GM19452 (cell line): ENCODE measurements at regions not wholly inside any gene's neighbourhood (a gene's known extent, or its start where the extent isn't known, plus 50 kb on each side); places are given as distances from the start of the nearest gene placed in this dataset.

Experiments
- ATAC-seq: cut with Tn5 transposase; IDR thresholded peaks from one replicate; pipeline ENCODE4 v1.9.1; 2021; ENCODE audit not compliant: unreplicated experiment

- ATAC-seq = no peak
These were observed 119.8 kb upstream of the SLC25A33 start for GRCh38 chr1:9419369-9420041.

DNA sequence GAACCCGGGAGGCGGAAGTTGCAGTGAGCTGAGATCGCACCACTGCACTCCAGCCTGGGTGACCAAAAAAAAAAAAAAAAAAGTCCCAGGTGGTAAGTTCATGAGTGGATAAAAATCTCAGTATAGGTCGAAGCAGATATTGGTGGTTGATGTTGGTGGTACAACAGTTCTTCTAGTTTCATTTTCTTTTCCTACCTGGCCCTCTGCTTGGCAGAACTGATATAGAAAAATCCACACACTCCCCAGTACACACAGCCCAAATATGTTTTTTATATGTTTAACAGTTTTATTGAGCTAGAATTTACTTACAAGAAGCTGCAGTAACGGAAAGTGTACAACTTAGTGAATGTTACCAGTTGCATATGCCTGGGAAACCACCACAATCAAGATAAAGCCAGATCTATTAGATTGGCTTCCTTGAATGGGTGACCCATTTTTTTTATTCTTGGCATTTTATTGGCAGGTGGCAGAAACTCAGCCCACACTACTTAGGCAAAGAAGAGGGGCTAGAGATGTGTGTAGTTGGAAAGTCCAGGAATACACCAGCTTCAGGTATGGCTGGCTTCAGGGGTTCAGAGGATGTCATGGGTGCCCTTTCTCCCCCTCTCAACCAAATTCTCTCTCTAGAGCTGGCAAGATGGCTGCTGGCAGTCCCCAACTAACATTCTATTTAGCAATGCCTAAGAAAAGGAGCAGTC lies 118.3 kb upstream of the SLC25A33 start:
- no peak for ATAC-seq

- ATAC-seq = no peak
These were observed 117.8 kb upstream of the SLC25A33 start for GRCh38 chr1:9421533-9421873.

DNA sequence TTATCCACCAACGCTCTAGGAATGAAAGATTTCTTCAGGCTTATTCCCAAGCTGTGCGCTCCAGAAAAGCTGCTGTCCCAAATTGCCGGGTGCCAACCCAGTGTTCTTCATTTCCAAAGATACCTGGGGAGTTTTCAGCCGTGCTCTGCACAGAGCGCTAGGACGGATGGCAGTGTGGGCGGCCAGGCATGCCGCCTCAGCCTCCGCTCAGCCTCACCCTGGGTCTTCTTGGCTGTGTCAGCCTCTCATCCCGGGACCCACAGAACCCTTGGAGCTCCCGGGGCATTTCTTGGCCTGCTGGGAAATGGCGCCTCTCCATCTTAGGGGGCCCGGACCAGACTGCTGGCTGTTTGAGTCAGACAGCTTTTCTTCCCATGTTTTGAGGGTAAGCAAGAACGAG lies 116.9 kb upstream of the SLC25A33 start:
- ATAC-seq = no peak

DNA sequence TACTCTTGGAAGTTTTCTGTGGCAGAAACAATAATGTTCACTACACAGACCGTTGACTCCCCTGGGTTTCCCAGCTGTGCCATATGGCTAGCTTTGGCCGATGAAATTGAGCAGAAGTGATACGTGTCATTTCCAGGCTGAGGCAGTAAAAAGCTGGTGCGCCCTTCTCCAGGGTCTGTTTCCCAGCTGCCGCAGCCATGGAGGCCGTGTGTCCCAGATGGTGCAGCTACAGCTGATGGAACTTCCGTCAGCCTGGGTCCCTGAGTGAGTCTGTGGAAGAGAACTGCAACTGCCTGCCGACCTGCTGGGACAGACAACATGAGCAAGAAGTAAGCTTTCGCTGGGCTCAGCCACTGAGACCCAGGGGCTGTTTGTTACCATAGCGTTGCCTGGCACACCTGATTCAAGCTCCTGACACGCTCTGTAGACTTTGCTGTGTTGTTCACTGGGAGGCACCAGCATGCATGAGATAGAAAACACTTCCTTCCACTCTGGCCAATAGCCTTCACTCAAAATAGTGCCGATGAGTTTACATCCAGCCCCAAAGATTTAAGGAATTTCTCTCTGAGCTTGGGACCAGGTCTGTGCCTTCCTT lies 116.3 kb upstream of the SLC25A33 start:
- ATAC-seq = no peak

DNA sequence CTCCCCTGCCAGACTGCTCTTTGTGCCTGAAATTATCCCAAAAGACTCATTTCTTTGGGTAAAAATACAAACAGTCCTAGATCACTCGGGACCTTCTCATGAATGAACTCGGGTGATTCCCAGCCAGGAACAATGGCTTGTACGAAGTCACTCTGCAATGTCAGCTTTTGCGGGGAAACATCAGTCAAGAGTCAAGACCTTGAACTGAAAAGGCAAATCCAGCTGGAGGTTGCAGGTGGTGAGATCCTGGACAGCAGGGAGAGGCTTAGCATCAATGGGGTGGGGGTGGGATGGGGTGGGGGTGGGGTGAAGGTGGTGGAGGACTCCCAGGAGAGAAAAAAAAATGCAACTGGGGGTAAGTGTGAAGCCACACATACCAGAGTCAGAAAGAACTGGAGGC lies 115.0 kb upstream of the SLC25A33 start:
- ATAC-seq = no peak

GRCh38 chr1:9425859-9426258 lies 113.4 kb upstream of the SLC25A33 start:
- ATAC-seq = no peak

GRCh38 chr1:9426291-9426711 lies 113.0 kb upstream of the SLC25A33 start:
- ATAC-seq = peak; percentile 61

GRCh38 chr1:9427388-9427787 lies 111.9 kb upstream of the SLC25A33 start:
- no peak for ATAC-seq

- peak; percentile 62 for ATAC-seq
These were observed 110.5 kb upstream of the SLC25A33 start for GRCh38 chr1:9428601-9429341.

- ATAC-seq = no peak
These were observed 109.9 kb upstream of the SLC25A33 start for GRCh38 chr1:9429342-9429711.

GRCh38 chr1:9434247-9435152 lies 104.8 kb upstream of the SLC25A33 start:
- no peak for ATAC-seq

DNA sequence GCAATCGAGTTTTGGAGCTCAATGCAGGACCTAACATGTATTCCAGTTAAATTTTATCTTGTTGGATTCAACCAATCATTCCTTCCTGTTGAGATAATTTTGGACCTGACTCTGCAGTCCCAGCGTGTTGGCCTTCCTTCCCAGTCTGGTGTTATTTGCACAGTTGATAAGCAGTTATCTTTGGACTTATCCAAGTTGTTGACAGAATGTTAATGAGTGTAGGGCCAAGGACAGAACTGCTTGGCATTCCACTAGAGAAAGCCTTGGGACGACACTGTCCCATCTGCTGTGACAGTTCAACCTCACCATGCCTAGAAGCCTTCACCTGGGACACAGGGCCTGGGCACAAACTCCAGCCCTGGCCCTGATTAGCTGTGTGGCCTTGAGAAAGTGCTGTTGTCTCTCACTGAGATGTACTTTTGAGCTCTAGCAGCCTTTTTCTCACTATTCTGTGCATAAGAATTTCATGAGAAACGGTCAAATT lies 104.1 kb upstream of the SLC25A33 start:
- ATAC-seq = no peak

DNA sequence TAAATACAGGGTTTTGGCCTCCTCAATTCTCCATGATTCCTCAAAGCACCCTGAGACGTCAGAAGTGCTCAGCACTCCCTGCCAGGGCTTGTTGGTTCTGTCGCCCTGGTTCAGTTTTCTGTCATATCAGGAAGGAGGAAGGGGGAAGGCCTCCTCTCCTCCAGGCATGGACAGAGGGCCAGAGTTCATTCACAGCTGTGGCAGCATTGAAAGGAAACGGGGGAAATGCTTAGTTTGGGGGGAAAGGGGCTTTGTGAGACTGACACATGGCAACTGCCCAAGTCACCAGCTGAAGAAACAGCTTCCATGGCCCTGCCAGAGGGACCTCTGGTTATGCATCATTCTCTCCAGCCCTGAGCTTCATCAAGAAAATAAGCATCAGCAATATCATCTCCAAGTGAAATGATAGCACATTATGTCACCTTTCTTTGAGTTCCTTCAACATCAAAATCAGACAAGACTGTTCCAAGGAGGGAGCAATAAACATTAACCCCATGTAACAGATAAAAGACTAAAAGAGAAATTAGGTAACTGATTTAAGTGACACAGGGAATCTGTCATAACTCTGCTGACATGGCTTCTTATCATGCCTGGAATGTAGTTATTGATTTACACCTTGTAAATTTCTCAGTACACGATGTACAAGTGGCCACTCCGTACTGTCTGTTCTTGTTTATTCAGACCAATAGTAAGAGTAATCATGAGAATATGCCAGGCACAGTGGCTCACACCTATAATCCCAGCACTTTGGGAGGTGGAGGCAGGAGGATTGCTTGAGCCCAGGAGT lies 103.2 kb upstream of the SLC25A33 start:
- ATAC-seq = no peak

- no peak for ATAC-seq
These were observed 101.3 kb upstream of the SLC25A33 start for GRCh38 chr1:9437961-9438430.

GRCh38 chr1:9438431-9439073 lies 100.7 kb upstream of the SLC25A33 start:
- ATAC-seq = no peak

GRCh38 chr1:9439074-9439761 lies 100.0 kb upstream of the SLC25A33 start:
- no peak for ATAC-seq

DNA sequence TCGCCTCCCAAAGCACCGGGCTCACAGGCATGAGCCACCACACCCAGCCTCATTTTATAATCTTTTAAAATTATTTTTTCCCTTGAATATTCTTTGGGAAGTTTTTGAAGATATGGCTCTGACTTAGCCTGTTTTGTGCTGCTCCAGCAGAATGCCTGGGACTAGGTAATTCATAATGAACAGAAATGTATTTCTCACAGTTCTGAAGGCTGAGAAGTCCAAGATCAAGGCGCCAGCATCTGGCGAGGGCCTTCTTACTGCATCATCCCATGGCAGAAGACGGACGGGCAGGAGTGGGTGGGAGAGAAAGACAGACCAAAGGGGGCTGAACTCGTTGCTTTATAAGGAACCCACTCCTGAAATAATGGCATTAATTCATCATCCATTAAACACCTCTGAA lies 99.0 kb upstream of the SLC25A33 start:
- no peak for ATAC-seq

GRCh38 chr1:9440763-9441194 lies 98.5 kb upstream of the SLC25A33 start:
- ATAC-seq = no peak
